ENCODE measurements at regions not wholly inside any gene's neighbourhood (a gene's known extent, or its start where the extent isn't known, plus 50 kb on each side); places are given as distances from the start of the nearest gene placed in this dataset.

DNA sequence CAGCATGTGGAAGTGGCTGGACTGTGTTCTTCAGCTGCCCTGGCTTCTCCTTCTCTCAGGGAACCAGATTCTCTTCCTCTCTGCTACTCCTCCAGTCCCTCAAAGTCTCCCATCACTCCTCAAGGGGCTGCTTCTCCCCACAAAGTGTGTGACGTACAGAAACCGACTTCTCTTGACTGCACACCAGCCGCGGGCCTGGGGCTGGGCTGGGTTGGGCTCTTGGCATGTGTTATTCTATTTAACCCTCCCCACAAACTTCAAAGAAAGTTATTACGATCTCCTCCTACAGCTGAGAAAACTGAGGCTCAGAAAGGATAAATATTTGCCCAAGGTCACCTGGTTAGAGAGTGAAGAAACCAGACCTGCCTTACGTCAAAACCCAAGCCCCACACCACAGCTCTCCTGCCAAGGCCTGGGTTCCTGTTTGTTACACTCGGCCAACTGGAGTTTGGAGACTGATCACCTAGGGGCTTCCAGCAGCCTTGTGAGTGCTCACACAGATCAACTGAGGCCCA, 269.0 kb downstream of the TFCP2L1 start:
- Mint-ChIP-seq H3K4me3 (ENCODE audit: unreplicated experiment) (no peak overlapping the region), H3K27ac (ENCODE audit: unreplicated experiment) (no peak overlapping the region)
- DNase-seq (ENCODE audit: low read depth): no peak

DNA sequence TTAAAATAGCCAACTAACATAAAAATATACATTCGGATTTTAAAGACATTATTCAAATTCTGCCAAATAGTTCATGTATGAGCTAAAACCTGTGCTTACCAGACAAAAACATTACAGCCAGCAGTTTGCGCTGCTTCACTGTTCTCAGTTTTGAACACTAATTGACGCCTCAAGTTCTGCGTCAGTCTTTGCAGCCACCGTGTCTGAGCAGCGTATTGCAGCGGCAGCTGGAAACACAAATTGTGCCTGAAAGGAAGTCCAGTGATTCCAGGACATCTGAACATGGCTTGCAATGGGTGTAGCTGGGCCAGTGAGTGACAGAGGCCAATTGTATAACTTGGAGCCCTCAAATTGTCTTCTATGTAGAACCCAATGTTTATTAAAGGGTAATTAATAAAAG, 267.6 kb downstream of the TFCP2L1 start:
- Histone ChIP-seq H3K4me3 (ENCODE audit: insufficient read depth, low read depth, low read length) (no peak overlapping the region), H2AFZ (ENCODE audit: low read depth, low read length) (no peak overlapping the region), H3K79me2 (ENCODE audit: insufficient read depth, low read length) (no peaks in the 10 kb centered on the region), H3K9me3 (ENCODE audit: insufficient read depth, low read depth, low read length) (no peaks in the 10 kb centered on the region), H3K4me1 (ENCODE audit: insufficient read depth, low read length) (peaks cover 5% of the 10 kb centered on the region), H3K9ac (ENCODE audit: low read length) (no peak overlapping the region), H3K4me2 (ENCODE audit: low read length) (no peak overlapping the region), H3K27ac (ENCODE audit: low read depth, low read length) (no peak overlapping the region), H3K27me3 (ENCODE audit: insufficient read depth, low read length) (peaks cover 2% of the 10 kb centered on the region), H3K36me3 (ENCODE audit: insufficient read depth, low read length) (no peaks in the 10 kb centered on the region), H4K20me1 (ENCODE audit: insufficient read depth, low read length) (no peaks in the 10 kb centered on the region)
- Mint-ChIP-seq H3K9me3 (ENCODE audit: unreplicated experiment) (no peaks in the 10 kb centered on the region), H3K4me1 (ENCODE audit: low read depth, unreplicated experiment) (no peaks in the 10 kb centered on the region), H3K27ac (ENCODE audit: unreplicated experiment) (no peak overlapping the region), H3K4me3 (ENCODE audit: unreplicated experiment) (no peak overlapping the region), H3K36me3 (ENCODE audit: low read depth, unreplicated experiment) (no peaks in the 10 kb centered on the region), H3K27me3 (ENCODE audit: low read depth, unreplicated experiment) (peaks cover 34% of the 10 kb centered on the region)
- no peak for FAIRE-seq
- TF ChIP-seq, protein P1, sequence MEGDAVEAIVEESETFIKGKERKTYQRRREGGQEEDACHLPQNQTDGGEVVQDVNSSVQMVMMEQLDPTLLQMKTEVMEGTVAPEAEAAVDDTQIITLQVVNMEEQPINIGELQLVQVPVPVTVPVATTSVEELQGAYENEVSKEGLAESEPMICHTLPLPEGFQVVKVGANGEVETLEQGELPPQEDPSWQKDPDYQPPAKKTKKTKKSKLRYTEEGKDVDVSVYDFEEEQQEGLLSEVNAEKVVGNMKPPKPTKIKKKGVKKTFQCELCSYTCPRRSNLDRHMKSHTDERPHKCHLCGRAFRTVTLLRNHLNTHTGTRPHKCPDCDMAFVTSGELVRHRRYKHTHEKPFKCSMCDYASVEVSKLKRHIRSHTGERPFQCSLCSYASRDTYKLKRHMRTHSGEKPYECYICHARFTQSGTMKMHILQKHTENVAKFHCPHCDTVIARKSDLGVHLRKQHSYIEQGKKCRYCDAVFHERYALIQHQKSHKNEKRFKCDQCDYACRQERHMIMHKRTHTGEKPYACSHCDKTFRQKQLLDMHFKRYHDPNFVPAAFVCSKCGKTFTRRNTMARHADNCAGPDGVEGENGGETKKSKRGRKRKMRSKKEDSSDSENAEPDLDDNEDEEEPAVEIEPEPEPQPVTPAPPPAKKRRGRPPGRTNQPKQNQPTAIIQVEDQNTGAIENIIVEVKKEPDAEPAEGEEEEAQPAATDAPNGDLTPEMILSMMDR (IDR thresholded peaks at IDR 0.05; ENCODE audit: insufficient read depth, low read depth, low read length): no peak
- no peak for TF ChIP-seq EZH2 (IDR thresholded peaks at IDR 0.05; ENCODE audit: insufficient read depth, low read length)
- no peak for DNase-seq (ENCODE audit: low read depth)

More for the DNA sequence above, 269.0 kb downstream of the TFCP2L1 start:
- Histone ChIP-seq H3K27ac (ENCODE audit: low read depth, low read length) (no peak overlapping the region), H3K4me2 (ENCODE audit: low read length) (no peak overlapping the region), H2AFZ (ENCODE audit: low read depth, low read length) (no peak overlapping the region), H3K4me1 (ENCODE audit: insufficient read depth, low read length) (peaks cover 5% of the 10 kb centered on the region), H4K20me1 (ENCODE audit: insufficient read depth, low read length) (no peaks in the 10 kb centered on the region), H3K4me3 (ENCODE audit: insufficient read depth, low read depth, low read length) (no peak overlapping the region), H3K9me3 (ENCODE audit: insufficient read depth, low read depth, low read length) (no peaks in the 10 kb centered on the region), H3K27me3 (ENCODE audit: insufficient read depth, low read length) (no peaks in the 10 kb centered on the region), H3K9ac (ENCODE audit: low read length) (no peak overlapping the region), H3K79me2 (ENCODE audit: insufficient read depth, low read length) (no peaks in the 10 kb centered on the region), H3K36me3 (ENCODE audit: insufficient read depth, low read length) (no peaks in the 10 kb centered on the region)
- TF ChIP-seq EZH2 (IDR thresholded peaks at IDR 0.05; ENCODE audit: insufficient read depth, low read length): no peak
- TF ChIP-seq, protein P1 (IDR thresholded peaks at IDR 0.05; ENCODE audit: insufficient read depth, low read depth, low read length): no peak
- Mint-ChIP-seq H3K36me3 (ENCODE audit: low read depth, unreplicated experiment) (no peaks in the 10 kb centered on the region), H3K9me3 (ENCODE audit: unreplicated experiment) (peaks cover 1% of the 10 kb centered on the region), H3K4me1 (ENCODE audit: low read depth, unreplicated experiment) (no peaks in the 10 kb centered on the region), H3K27me3 (ENCODE audit: low read depth, unreplicated experiment) (peaks cover 22% of the 10 kb centered on the region)
- FAIRE-seq: no peak
